Urinary bladder (tissue), 3 donors: ENCODE measurements at regions not wholly inside any gene's neighbourhood (a gene's known extent, or its start where the extent isn't known, plus 50 kb on each side); places are given as distances from the start of the nearest gene placed in this dataset.

Source experiments
- DNase-seq: peaks from one replicate; pipeline ENCODE4 v3.0.0-alpha.2; 2015; ENCODE audit errors: extremely low spot score
- H3K27ac ChIP-seq: one replicate; pipeline ENCODE4 v1.5.1; 2013; ENCODE audit warnings: low read depth, mild to moderate bottlenecking, moderate library complexity
- H3K36me3 ChIP-seq: one replicate; pipeline ENCODE4 v1.6.1; 2013; ENCODE audit warnings: mild to moderate bottlenecking, moderate library complexity; ENCODE audit not compliant: insufficient read depth
- H3K4me1 ChIP-seq: one replicate; pipeline ENCODE4 v1.6.1; 2013; ENCODE audit warnings: mild to moderate bottlenecking, moderate library complexity; ENCODE audit not compliant: insufficient read depth
- H3K4me3 ChIP-seq: one replicate; pipeline ENCODE4 v1.5.1; 2013; ENCODE audit warnings: low read depth, low read length
- WGBS: extraction: QIAGEN DNeasy Blood & Tissue Kit; methylation state at CpG from one replicate; pipeline ENCODE4 v1.1.7; 2013; 5-methylcytosine and 5-hydroxymethylcytosine counted together
- donor health status: healthy with polysubstance abuse.
- donor health status: healthy.

DNA sequence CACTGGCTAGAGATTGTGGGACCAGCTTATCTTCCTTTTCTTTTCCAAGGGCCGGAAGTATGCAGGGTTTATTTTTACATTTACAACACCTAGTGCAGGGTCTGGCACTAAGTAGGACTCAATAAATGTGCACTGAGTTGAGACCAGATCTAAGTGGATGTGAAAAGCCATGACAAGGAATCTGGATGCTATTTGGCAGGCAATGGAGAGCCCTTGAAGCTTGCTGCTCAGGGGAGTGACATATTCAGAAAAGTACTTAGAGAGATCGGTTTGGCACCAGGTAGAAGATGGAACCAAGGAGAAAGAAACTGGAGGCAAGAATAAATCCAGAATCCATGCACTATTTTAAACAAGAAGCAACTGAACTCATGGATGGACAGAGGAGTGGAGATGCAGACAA lies 815.8 kb downstream of the MAFB start:
- 57% methylated on average over 2 of the region's 2 CpGs for whole genome bisulfite sequencing
- Histone ChIP-seq H3K36me3 (no peaks in the 10 kb centered on the region), H3K4me3 (no peak overlapping the region), H3K27ac (no peak overlapping the region), H3K4me1 (no peaks in the 10 kb centered on the region)
- DNase-seq: no peak

GRCh38 chr20:39871013-39871412 lies 818.0 kb downstream of the MAFB start:
- WGBS: 19% methylated on average over 1 of the region's 1 CpG
- Histone ChIP-seq H3K4me3 (no peak overlapping the region), H3K4me1 (no peaks in the 10 kb centered on the region), H3K36me3 (no peaks in the 10 kb centered on the region), H3K27ac (no peak overlapping the region)
- DNase-seq: no peak

DNA sequence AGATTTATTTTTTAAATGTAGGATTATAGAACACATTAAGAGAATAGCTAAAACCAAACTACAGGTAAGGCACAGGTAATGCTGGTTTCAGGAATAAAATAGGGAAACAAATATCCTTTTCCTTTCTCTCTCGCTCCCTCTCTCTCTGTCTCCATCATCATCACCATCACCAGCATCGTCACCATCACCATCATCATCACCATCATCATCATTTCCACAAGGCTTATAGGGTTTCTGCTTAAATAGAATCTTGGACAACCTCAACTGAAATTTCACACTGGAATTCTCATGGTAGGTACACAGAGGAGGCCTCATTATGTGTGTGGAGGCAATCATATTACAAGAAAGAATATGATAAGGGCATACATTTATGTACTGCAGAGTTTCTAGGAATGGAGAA lies 823.6 kb downstream of the MAFB start:
- H3K4me1 ChIP-seq: no peaks in the 10 kb centered on the region
- DNase-seq: no peak
- H3K27ac ChIP-seq: no peak overlapping the region
- H3K36me3 ChIP-seq: no peaks in the 10 kb centered on the region
- WGBS: 93% methylated on average over 2 of the region's 2 CpGs
- no peak overlapping the region for H3K4me3 ChIP-seq

GRCh38 chr20:39862470-39862891 lies 826.6 kb downstream of the MAFB start:
- Histone ChIP-seq H3K27ac (no peak overlapping the region), H3K4me1 (no peaks in the 10 kb centered on the region), H3K36me3 (no peaks in the 10 kb centered on the region), H3K4me3 (no peak overlapping the region)
- peak; percentile 40 for DNase-seq
- WGBS: 49% methylated on average over 4 of the region's 4 CpGs

DNA sequence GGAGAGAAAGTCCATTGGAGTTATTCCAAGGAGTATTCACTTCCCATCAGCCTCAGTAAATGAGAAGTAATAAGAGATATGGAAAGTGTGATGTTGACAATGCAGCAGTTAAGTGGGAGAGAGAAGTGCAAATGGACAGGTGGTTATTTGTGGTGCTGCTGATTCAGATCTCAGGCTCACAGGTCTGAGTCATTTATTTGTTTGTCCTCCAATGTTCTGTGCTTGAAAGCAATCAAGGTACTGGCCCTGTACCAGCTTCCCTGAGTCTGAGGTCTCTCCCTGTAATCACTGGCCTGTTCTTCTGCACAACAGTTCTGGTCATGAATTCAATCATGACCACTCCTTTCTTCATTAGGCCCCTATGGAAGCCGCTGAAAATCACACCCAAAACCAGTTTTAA lies 827.7 kb downstream of the MAFB start:
- H3K4me1 ChIP-seq: no peaks in the 10 kb centered on the region
- no peak overlapping the region for H3K4me3 ChIP-seq
- no peak overlapping the region for H3K27ac ChIP-seq
- no peak for DNase-seq
- H3K36me3 ChIP-seq: no peaks in the 10 kb centered on the region
- 94% methylated on average over 1 of the region's 1 CpG for WGBS

- H3K4me1 ChIP-seq: no peaks in the 10 kb centered on the region
- no peaks in the 10 kb centered on the region for H3K36me3 ChIP-seq
- no peak overlapping the region for H3K4me3 ChIP-seq
- no peak for DNase-seq
- 60% methylated on average over 1 of the region's 1 CpG for WGBS
- no peak overlapping the region for H3K27ac ChIP-seq
Measured at GRCh38 chr20:39857835-39858234, 831.2 kb downstream of the MAFB start.

DNA sequence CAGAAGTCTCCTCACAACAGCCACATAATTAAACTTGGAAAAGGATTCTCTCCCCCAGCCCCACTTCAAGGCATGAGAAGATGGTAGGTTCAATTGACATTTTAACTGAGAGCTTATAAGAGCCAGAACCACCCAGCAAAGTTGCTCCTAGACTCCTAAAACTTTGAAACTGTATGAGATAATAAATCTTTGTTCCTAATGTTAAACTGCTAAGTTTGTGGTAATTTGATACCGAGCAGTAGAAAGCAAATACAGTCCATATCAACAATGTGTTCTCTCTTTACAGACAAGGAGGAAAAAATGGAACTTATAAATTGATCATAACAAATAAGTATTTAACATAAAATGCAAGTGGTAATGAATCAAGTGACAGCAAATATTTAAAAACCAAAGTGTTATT lies 831.8 kb downstream of the MAFB start:
- no peaks in the 10 kb centered on the region for H3K36me3 ChIP-seq
- no peak for DNase-seq
- no peak overlapping the region for H3K4me3 ChIP-seq
- 30% methylated on average over 1 of the region's 1 CpG for WGBS
- H3K27ac ChIP-seq: no peak overlapping the region
- no peaks in the 10 kb centered on the region for H3K4me1 ChIP-seq

DNA sequence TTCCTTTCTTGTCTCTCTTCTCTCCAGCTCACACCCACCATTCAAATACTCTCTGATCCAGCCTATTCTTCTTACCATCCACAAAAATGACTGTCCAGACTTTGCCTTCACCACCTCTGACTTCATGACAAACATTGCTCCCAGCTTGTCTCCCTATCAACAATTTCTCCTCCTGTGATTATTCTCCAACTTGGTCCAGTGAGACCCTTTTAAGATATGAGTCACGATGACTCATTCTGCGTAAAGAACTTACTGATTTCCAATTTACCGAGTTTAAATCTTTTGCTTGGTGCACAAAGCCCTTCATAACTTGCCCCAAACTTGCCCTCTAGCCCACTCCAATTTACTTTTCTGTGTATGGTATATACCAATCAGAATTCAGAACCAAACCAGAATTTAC lies 833.2 kb downstream of the MAFB start:
- Histone ChIP-seq H3K4me3 (no peak overlapping the region), H3K36me3 (no peaks in the 10 kb centered on the region), H3K4me1 (no peaks in the 10 kb centered on the region), H3K27ac (no peak overlapping the region)
- no peak for DNase-seq
- WGBS: 85% methylated on average over 3 of the region's 3 CpGs

DNA sequence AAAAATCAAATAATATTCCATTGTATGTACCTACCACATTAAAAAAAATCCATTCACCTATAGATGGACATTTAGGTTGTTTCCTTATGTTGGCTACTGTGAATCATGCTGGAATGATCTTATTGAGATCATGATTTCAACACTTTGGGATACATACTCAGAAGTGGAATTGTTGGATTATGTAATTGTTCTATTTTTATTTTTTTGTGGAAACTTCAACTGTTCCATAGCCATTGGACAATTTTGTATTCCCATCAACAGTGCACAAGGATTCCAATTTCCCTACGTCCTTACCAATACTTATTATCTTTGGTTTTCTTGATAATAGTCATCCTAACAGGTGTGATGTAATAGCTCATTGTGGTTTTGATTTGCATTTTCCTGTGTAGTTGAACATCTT lies 834.0 kb downstream of the MAFB start:
- H3K4me3 ChIP-seq: no peak overlapping the region
- H3K36me3 ChIP-seq: no peaks in the 10 kb centered on the region
- no peak for DNase-seq
- no peak overlapping the region for H3K27ac ChIP-seq
- H3K4me1 ChIP-seq: no peaks in the 10 kb centered on the region
- 88% methylated on average over 1 of the region's 1 CpG for WGBS

GRCh38 chr20:39853636-39854035 lies 835.4 kb downstream of the MAFB start:
- Histone ChIP-seq H3K36me3 (no peaks in the 10 kb centered on the region), H3K27ac (no peak overlapping the region), H3K4me3 (no peak overlapping the region), H3K4me1 (no peaks in the 10 kb centered on the region)
- WGBS: 85% methylated on average over 2 of the region's 2 CpGs
- no peak for DNase-seq

- H3K4me3 ChIP-seq: no peak overlapping the region
- 86% methylated on average over 3 of the region's 3 CpGs for WGBS
- H3K27ac ChIP-seq: no peak overlapping the region
- H3K36me3 ChIP-seq: no peaks in the 10 kb centered on the region
- DNase-seq: no peak
- H3K4me1 ChIP-seq: no peaks in the 10 kb centered on the region
Measured at GRCh38 chr20:39853050-39853449, 836.0 kb downstream of the MAFB start.

DNA sequence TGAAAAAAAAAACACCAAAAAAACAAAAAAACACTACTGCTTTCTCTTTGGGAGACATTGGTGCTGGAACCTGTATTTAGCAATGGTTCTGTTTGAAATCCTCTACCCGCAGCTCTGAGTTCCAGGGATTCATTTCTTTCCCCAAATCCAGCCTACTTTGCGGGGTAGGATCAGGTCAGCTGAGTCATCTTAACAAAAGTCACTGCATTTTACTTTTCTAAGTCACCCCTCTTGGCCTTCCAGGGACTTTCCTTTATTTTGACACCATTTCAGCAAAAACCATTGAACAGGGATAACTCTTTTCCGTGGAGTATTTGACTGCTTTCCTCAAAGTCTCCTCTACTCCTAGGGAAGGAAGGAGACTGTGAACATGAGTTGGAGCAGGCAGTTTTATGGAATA lies 837.6 kb downstream of the MAFB start:
- DNase-seq: no peak
- WGBS: 60% methylated on average over 3 of the region's 3 CpGs
- H3K27ac ChIP-seq: no peak overlapping the region
- H3K4me3 ChIP-seq: no peak overlapping the region
- no peaks in the 10 kb centered on the region for H3K4me1 ChIP-seq
- no peaks in the 10 kb centered on the region for H3K36me3 ChIP-seq

DNA sequence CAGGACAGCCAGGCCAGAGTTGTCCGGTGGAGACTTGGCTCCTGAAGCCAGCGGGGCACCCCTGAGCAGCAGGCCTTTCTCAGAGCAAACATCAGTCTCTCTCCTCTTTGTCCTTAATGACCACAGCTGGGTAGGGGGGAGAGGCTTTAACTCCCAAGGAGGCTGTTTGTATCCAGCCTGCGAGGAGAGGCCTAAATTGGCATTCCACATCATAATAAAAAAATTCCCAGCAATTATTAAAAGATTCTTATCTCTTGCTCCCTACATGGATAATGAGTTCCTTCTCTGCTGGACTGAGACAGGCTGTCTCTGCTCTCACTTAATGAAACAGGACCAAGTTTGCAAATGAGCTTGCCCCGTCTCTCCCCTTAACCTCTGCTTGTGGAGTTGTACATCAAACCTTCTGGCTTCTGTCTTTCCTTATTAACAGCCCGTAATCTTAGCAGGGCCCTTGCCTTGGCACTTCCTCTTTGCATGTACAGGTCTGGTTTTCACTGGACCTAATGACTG lies 838.2 kb downstream of the MAFB start:
- no peaks in the 10 kb centered on the region for H3K36me3 ChIP-seq
- no peaks in the 10 kb centered on the region for H3K4me1 ChIP-seq
- no peak overlapping the region for H3K27ac ChIP-seq
- WGBS: 48% methylated on average over 5 of the region's 5 CpGs
- no peak for DNase-seq
- H3K4me3 ChIP-seq: no peak overlapping the region

GRCh38 chr20:39850246-39850645 lies 838.8 kb downstream of the MAFB start:
- 10% methylated on average over 1 of the region's 1 CpG for WGBS
- Histone ChIP-seq H3K36me3 (no peaks in the 10 kb centered on the region), H3K4me3 (no peak overlapping the region), H3K4me1 (no peaks in the 10 kb centered on the region), H3K27ac (no peak overlapping the region)
- DNase-seq: no peak

- Histone ChIP-seq H3K4me1 (no peaks in the 10 kb centered on the region), H3K4me3 (no peak overlapping the region), H3K36me3 (no peaks in the 10 kb centered on the region), H3K27ac (no peak overlapping the region)
- WGBS: 13% methylated on average over 9 of the region's 9 CpGs
- peak; percentile 69 for DNase-seq
Measured at GRCh38 chr20:39849664-39850063, 839.4 kb downstream of the MAFB start.
